K562 (cell line): ENCODE measurements at regions not wholly inside any gene's neighbourhood (a gene's known extent, or its start where the extent isn't known, plus 50 kb on each side); places are given as distances from the start of the nearest gene placed in this dataset.

Experiments
- ATAC-seq: fragments of 200-7000 bp; cut with Tn5 transposase; 3 replicates; pipeline ENCODE4 v1.9.1; 2020; ENCODE audit warnings: moderate library complexity
- BruUV-seq: library from RNA; stranded (reverse); fragments of 400-500 nt; replicated peaks from 2 replicates; lab custom pipeline; 2021; lab: Mats Ljungman, UMichigan
- CTCF ChIA-PET: fragments of 300-600 bp; formaldehyde crosslinking; extraction: SDS; loops from one replicate; lab custom pipeline; 2021; ENCODE audit warnings: low intra/inter-chr PET ratio; lab: Yijun Ruan, JAX
- POLR2A ChIA-PET: fragments of 300-600, 350-650 bp; sonication (Branson Sonifier 250); formaldehyde crosslinking; extraction: SDS; loops from one replicate; lab custom pipeline; 2021; ENCODE audit warnings: antibody characterized with exemption, inconsistent platforms; lab: Yijun Ruan, JAX
- DNase-seq, 4 experiments: peaks; one replicate each; pipeline versions ENCODE4 v3.0.0 to v3.0.0-alpha.2; 2011 to 2018; ENCODE audit warnings: low spot score in 3 of 4, mixed read lengths in 3 of 4; ENCODE audit errors: extremely low read depth in 1 of 4
- FAIRE-seq: peaks from 2 replicates; lab custom pipeline; 2011; peaks lifted over from hg19 to GRCh38; lab: Jason Lieb, UNC
- H2AFZ ChIP-seq: 2 replicates; pipeline ENCODE4 v1.6.0; 2011; ENCODE audit warnings: low read depth, low read length, control low read depth, inconsistent platforms
- H3K27ac ChIP-seq: fragments of 200-600 bp; 3 replicates; pipeline ENCODE4 v1.8.0; 2011; ENCODE audit warnings: low read depth, mild to moderate bottlenecking, control low read depth, inconsistent platforms, low read length, moderate library complexity, mixed read lengths; ENCODE audit errors: extremely low read depth
- H3K27me3 ChIP-seq, 2 experiments: fragments of 300-600 bp in 1 of 2; 2 replicates in 1 of 2; 3 replicates in 1 of 2; pipeline versions ENCODE4 v1.6.0 to v1.8.0; 2011; ENCODE audit warnings: inconsistent platforms in 2 of 2, low read length in 2 of 2, mild to moderate bottlenecking in 1 of 2, mixed read lengths in 1 of 2, moderate library complexity in 1 of 2; ENCODE audit not compliant: control insufficient read depth in 2 of 2, insufficient read depth in 2 of 2
- H3K36me3 ChIP-seq: fragments of 300-600 bp; 3 replicates; pipeline ENCODE4 v1.8.0; 2011; ENCODE audit warnings: mild to moderate bottlenecking, low read length, inconsistent platforms; ENCODE audit not compliant: control insufficient read depth, insufficient read depth
- H3K4me1 ChIP-seq, 2 experiments: fragments of 200-600 bp in 1 of 2; replicated peaks in 1 of 2; 2 replicates in 1 of 2; 3 replicates in 1 of 2; pipeline versions ENCODE4 v1.5.1 to v1.8.0; 2011; ENCODE audit warnings: inconsistent platforms in 2 of 2, low read length in 2 of 2, mild to moderate bottlenecking in 1 of 2, mixed read lengths in 1 of 2, moderate library complexity in 1 of 2; ENCODE audit not compliant: control insufficient read depth in 2 of 2, insufficient read depth in 2 of 2
- H3K4me2 ChIP-seq: 2 replicates; pipeline ENCODE4 v1.6.1; 2011; ENCODE audit warnings: low read length, control low read depth, inconsistent platforms, mixed read lengths; ENCODE audit not compliant: insufficient read depth
- H3K4me3 ChIP-seq: fragments of 200-600 bp; sonication (generic), shearing (Covaris generic); 2 replicates; pipeline ENCODE4 v1.5.1; 2016; ENCODE audit warnings: control low read depth, inconsistent platforms
- H3K79me2 ChIP-seq: fragments of 200-600 bp; 3 replicates; pipeline ENCODE4 v1.8.0; 2011; ENCODE audit warnings: low read length, inconsistent platforms; ENCODE audit not compliant: control insufficient read depth, insufficient read depth
- H3K9ac ChIP-seq, 2 experiments: 2 replicates each; pipeline versions ENCODE4 v1.6.0 to v1.6.1; 2011; ENCODE audit warnings: low read depth in 2 of 2, low read length in 2 of 2, control low read depth in 1 of 2, inconsistent platforms in 1 of 2, mild to moderate bottlenecking in 1 of 2, mixed read lengths in 1 of 2; ENCODE audit not compliant: insufficient read depth in 1 of 2
- H3K9me1 ChIP-seq: one replicate; pipeline ENCODE4 v1.6.0; 2011; ENCODE audit warnings: inconsistent platforms, mild to moderate bottlenecking, low read length, moderate library complexity; ENCODE audit not compliant: control insufficient read depth, insufficient read depth
- H3K9me3 ChIP-seq: replicated peaks from 2 replicates; pipeline ENCODE4 v1.5.1; 2011; ENCODE audit warnings: low read depth, low read length, inconsistent platforms; ENCODE audit not compliant: control insufficient read depth, insufficient read depth
- H4K20me1 ChIP-seq: replicated peaks from 2 replicates; pipeline ENCODE4 v1.6.1; 2011; ENCODE audit warnings: low read length, inconsistent platforms, mixed read lengths; ENCODE audit not compliant: control insufficient read depth, insufficient read depth
- ARID3A ChIP-seq: IDR thresholded peaks from 2 replicates; pipeline ENCODE4 v1.6.1; 2012; ENCODE audit warnings: low read depth, low read length, improper control_type of control experiment, borderline replicate concordance
- ARID3B ChIP-seq: fragments of 250-450 bp; sonication (Bioruptor Pico); IDR thresholded peaks from 2 replicates; pipeline ENCODE4 v1.4.0; 2020; ENCODE audit warnings: borderline replicate concordance
- BRCA1 ChIP-seq, 2 experiments: fragments of 450-650 bp in 1 of 2; sonication (generic) in 1 of 2; formaldehyde crosslinking in 1 of 2; IDR thresholded peaks; 2 replicates each; pipeline versions ENCODE4 v1.5.0 to v1.6.1; 2017 to 2020; ENCODE audit warnings: mild to moderate bottlenecking in 1 of 2, missing genetic modification reagents in 1 of 2
- CREM ChIP-seq: IDR thresholded peaks from 2 replicates; pipeline ENCODE4 v1.6.1; 2014; ENCODE audit warnings: antibody characterized with exemption, low read depth
- E2F1 ChIP-seq: sonication (generic); formaldehyde crosslinking; IDR thresholded peaks from 2 replicates; pipeline ENCODE4 v1.8.1; 2023; ENCODE audit warnings: mild to moderate bottlenecking, missing genetic modification reagents, moderate library complexity
- HMBOX1 ChIP-seq: sonication (generic); IDR thresholded peaks from 2 replicates; pipeline ENCODE4 v1.6.1; 2016
- HMG20B ChIP-seq: fragments of 250-450 bp; sonication (Bioruptor Pico); IDR thresholded peaks from 2 replicates; pipeline ENCODE4 v1.5.0; 2021; ENCODE audit warnings: mild to moderate bottlenecking
- NCOR1 ChIP-seq: fragments of 450-650 bp; IDR thresholded peaks from 2 replicates; pipeline ENCODE4 v1.6.1; 2016; ENCODE audit warnings: mild to moderate bottlenecking, moderate library complexity
- RBFOX2 ChIP-seq: fragments of 200-400 bp; formaldehyde crosslinking; IDR thresholded peaks from 2 replicates; pipeline ENCODE4 v1.6.1; 2017; ENCODE audit warnings: low read depth, mild to moderate bottlenecking, low read length, moderate library complexity
- TAL1 ChIP-seq: fragments of 450-650 bp; IDR thresholded peaks from 2 replicates; pipeline ENCODE4 v1.6.1; 2016; ENCODE audit warnings: mild to moderate bottlenecking
- TFAP4 ChIP-seq: sonication (generic); formaldehyde crosslinking; IDR thresholded peaks from 2 replicates; pipeline ENCODE4 v1.8.0; 2022; ENCODE audit warnings: missing genetic modification reagents, mild to moderate bottlenecking, moderate library complexity, borderline replicate concordance
- THRAP3 ChIP-seq: fragments of 450-650 bp; IDR thresholded peaks from 2 replicates; pipeline ENCODE4 v1.6.1; 2016; ENCODE audit warnings: mild to moderate bottlenecking, inconsistent platforms, borderline replicate concordance
- ZC3H11A ChIP-seq: IDR thresholded peaks from 2 replicates; pipeline ENCODE4 v1.6.1; 2012; ENCODE audit warnings: low read depth, low read length, improper control_type of control experiment
- ZNF165 ChIP-seq: fragments of 250-450 bp; sonication (Bioruptor Pico); IDR thresholded peaks from 2 replicates; pipeline ENCODE4 v1.4.0; 2020; ENCODE audit warnings: borderline replicate concordance
- ZNF507 ChIP-seq: conservative IDR thresholded peaks from 2 replicates; pipeline ENCODE4 v1.6.1; 2017; ENCODE audit warnings: missing genetic modification characterization, missing compliant biosample characterization
- ZNF644 ChIP-seq: fragments of 200-800 bp; sonication (Bioruptor generic); IDR thresholded peaks from 2 replicates; pipeline ENCODE4 v1.6.1; 2016; ENCODE audit warnings: low read depth, missing genetic modification characterization, missing compliant biosample characterization
- ZNF668 ChIP-seq: fragments of 250-450 bp; sonication (Bioruptor Pico); IDR thresholded peaks from 2 replicates; pipeline ENCODE4 v1.8.0; 2022; ENCODE audit warnings: mild to moderate bottlenecking, inconsistent platforms
- WGBS: fragments of 100-300 bp; shearing (Covaris generic); methylation state at CpG from one replicate; pipeline ENCODE4 v1.1.6; 2016; ENCODE audit warnings: low coverage, mixed read lengths; ENCODE audit not compliant: insufficient coverage; ENCODE audit errors: missing lambda C conversion rate; 5-methylcytosine and 5-hydroxymethylcytosine counted together
- in situ Hi-C: fragments of 300-500 bp; cut with MboI; formaldehyde crosslinking; loops from 4 replicates; pipeline ENCODE4 v1.15.0; 2018; ENCODE audit warnings: inconsistent platforms, mixed read lengths
- intact Hi-C: fragments of 100-400 bp; cut with micrococcal nuclease; formaldehyde crosslinking; loops from 2 replicates; pipeline ENCODE4 v1.14.2; 2022

- H3K79me2 ChIP-seq = no peaks in the 10 kb centered on the region
- FAIRE-seq (peak; percentile 62), DNase-seq (peak in 2 of 4 experiments; percentile 49 to 63), ATAC-seq (peak; percentile 75)
- POLR2A ChIA-PET = interaction anchor here (0.8 to 2.2 kb wide), 7 partner anchors 9 to 638 kb away, joined by 3 to 11 read pairs (median 3); a partner anchor contains a TSS
- no peaks in the 10 kb centered on the region for H3K9me3 ChIP-seq
- intact Hi-C loops (no loop called here), in situ Hi-C loops (no loop called here)
- CTCF ChIA-PET = interaction anchor here (1.3 kb wide), 1 partner anchor 13 kb away, joined by 4 read pairs; no protein-coding TSS in a partner anchor
- H3K27me3 ChIP-seq = no peaks in the 10 kb centered on the region
- no peaks in the 10 kb centered on the region for H4K20me1 ChIP-seq
- H3K4me3 ChIP-seq = no peak overlapping the region
- no peaks in the 10 kb centered on the region for H3K9me1 ChIP-seq
- H2AFZ ChIP-seq = peak overlapping the region; percentile 60
- no peaks in the 10 kb centered on the region for H3K36me3 ChIP-seq
- 0% methylated on average over 2 of the region's 2 CpGs for WGBS
- peak overlapping the region; percentile 54; the same call in 1 of the 2 replicates for H3K4me2 ChIP-seq
- H3K27ac ChIP-seq = peak overlapping the region; percentile 8; the same call in 1 of the 3 replicates
- H3K4me1 ChIP-seq = peaks cover 5 to 20% of the 10 kb centered on the region in 2 experiments
- BruUV-seq = no TSS peak
- no peak overlapping the region; a peak in 1 of 4 replicates for H3K9ac ChIP-seq
- TF ChIP-seq ZNF644 (tag) = 0 out of 2 replicates have a peak, but pooled peaks have one; percentile 34
- TF ChIP-seq HMBOX1 = 0 out of 2 replicates have a peak, but pooled peaks have one; percentile 33
- TF ChIP-seq HMG20B (CRISPR knock-in tag) = no peak
- TF ChIP-seq TAL1 = peak; percentile 61
- TF ChIP-seq ZNF165 (CRISPR knock-in tag) = no peak
- TF ChIP-seq ZC3H11A = no peak
- TF ChIP-seq E2F1 (CRISPR knock-in tag) = no peak
- TF ChIP-seq ARID3B = no peak
- TF ChIP-seq RBFOX2 = no peak
- TF ChIP-seq BRCA1 (IDR thresholded peaks at IDR 0.05) = no peak
- TF ChIP-seq BRCA1 (CRISPR knock-in tag; IDR thresholded peaks at IDR 0.05) = no peak
- peak; percentile 56 for TF ChIP-seq NCOR1
- TF ChIP-seq ZNF668 (CRISPR knock-in tag) = 0 out of 2 replicates have a peak, but pooled peaks have one; percentile 8
- TF ChIP-seq CREM = no peak
- 0 out of 2 replicates have a peak, but pooled peaks have one; percentile 21 for TF ChIP-seq ARID3A
- TF ChIP-seq THRAP3 = no peak
- TF ChIP-seq ZNF507 (tag) = no peak
- TF ChIP-seq TFAP4 (CRISPR knock-in tag) = peak; percentile 73; the same call in 1 of the 2 replicates
Observed at GRCh38 chr6:27785294-27785693, 126.9 kb downstream of the OR2B2 start.
